ENCODE measurements at regions not wholly inside any gene's neighbourhood (a gene's known extent, or its start where the extent isn't known, plus 50 kb on each side); places are given as distances from the start of the nearest gene placed in this dataset.
A peak's percentile ranks its signal among the peaks of the same experiment; 100 is the strongest.

GRCh38 chr4:26033389-26033788, 119.4 kb downstream of the SMIM20 start:
- H3K9me3 Mint-ChIP-seq, result peaks cover 5% of the 10 kb centered on the region
- DNase-seq (ENCODE audit: low spot score), result no peak
- H3K4me1 Mint-ChIP-seq (ENCODE audit: low read depth), result peaks cover 39% of the 10 kb centered on the region
- H3K27ac Mint-ChIP-seq, result peak overlapping the region; percentile 21
- no peak overlapping the region for H3K4me3 Mint-ChIP-seq (ENCODE audit: low read depth)
- H3K27me3 Mint-ChIP-seq (ENCODE audit: low read depth), result no peaks in the 10 kb centered on the region
- peaks cover 5% of the 10 kb centered on the region for H3K36me3 Mint-ChIP-seq (ENCODE audit: low read depth)
- intact Hi-C loops (cut with micrococcal nuclease), result no loop called here

- H3K4me1 Mint-ChIP-seq (ENCODE audit: low read depth), result peaks cover 42% of the 10 kb centered on the region
- no peak for DNase-seq (ENCODE audit: low spot score)
- peaks cover 5% of the 10 kb centered on the region for H3K9me3 Mint-ChIP-seq
- H3K36me3 Mint-ChIP-seq (ENCODE audit: low read depth), result peaks cover 5% of the 10 kb centered on the region
- peak overlapping the region; percentile 31 for H3K27ac Mint-ChIP-seq
- intact Hi-C loops (cut with micrococcal nuclease), result loop anchor here (1.0 kb wide), 1 partner anchor 39 kb away; no protein-coding TSS in a partner anchor
- H3K4me3 Mint-ChIP-seq (ENCODE audit: low read depth), result no peak overlapping the region
- H3K27me3 Mint-ChIP-seq (ENCODE audit: low read depth), result no peaks in the 10 kb centered on the region
Measured at GRCh38 chr4:26034849-26035248, 120.8 kb downstream of the SMIM20 start.

- H3K27ac Mint-ChIP-seq, result no peak overlapping the region
- intact Hi-C loops (cut with micrococcal nuclease), result loop anchor here (1.0 kb wide), 1 partner anchor 38 kb away; no protein-coding TSS in a partner anchor
- H3K36me3 Mint-ChIP-seq (ENCODE audit: low read depth), result peaks cover 5% of the 10 kb centered on the region
- H3K9me3 Mint-ChIP-seq, result peaks cover 5% of the 10 kb centered on the region
- peaks cover 33% of the 10 kb centered on the region for H3K4me1 Mint-ChIP-seq (ENCODE audit: low read depth)
- no peak for DNase-seq (ENCODE audit: low spot score)
- no peak overlapping the region for H3K4me3 Mint-ChIP-seq (ENCODE audit: low read depth)
- no peaks in the 10 kb centered on the region for H3K27me3 Mint-ChIP-seq (ENCODE audit: low read depth)
Measured at GRCh38 chr4:26035921-26036320, 121.9 kb downstream of the SMIM20 start.

- Mint-ChIP-seq H3K27me3 (ENCODE audit: low read depth) (no peaks in the 10 kb centered on the region), H3K9me3 (no peaks in the 10 kb centered on the region), H3K4me1 (ENCODE audit: low read depth) (peaks cover 20% of the 10 kb centered on the region), H3K4me3 (ENCODE audit: low read depth) (no peak overlapping the region), H3K36me3 (ENCODE audit: low read depth) (no peaks in the 10 kb centered on the region), H3K27ac (no peak overlapping the region)
- intact Hi-C loops (cut with micrococcal nuclease), result no loop called here
- no peak for DNase-seq (ENCODE audit: low spot score)
Measured at GRCh38 chr4:26039639-26040359, 125.8 kb downstream of the SMIM20 start.

- Mint-ChIP-seq H3K27me3 (ENCODE audit: low read depth) (no peaks in the 10 kb centered on the region), H3K36me3 (ENCODE audit: low read depth) (no peaks in the 10 kb centered on the region), H3K9me3 (no peaks in the 10 kb centered on the region), H3K27ac (no peak overlapping the region), H3K4me1 (ENCODE audit: low read depth) (peaks cover 9% of the 10 kb centered on the region), H3K4me3 (ENCODE audit: low read depth) (no peak overlapping the region)
- DNase-seq (ENCODE audit: low spot score), result no peak
- intact Hi-C loops (cut with micrococcal nuclease), result no loop called here
Measured at GRCh38 chr4:26044524-26044923, 130.5 kb downstream of the SMIM20 start.

- H3K27me3 Mint-ChIP-seq (ENCODE audit: low read depth), result no peaks in the 10 kb centered on the region
Measured at GRCh38 chr4:26044983-26045382, 131.0 kb downstream of the SMIM20 start.

GRCh38 chr4:26047795-26048194, 133.8 kb downstream of the SMIM20 start:
- Mint-ChIP-seq H3K27me3 (ENCODE audit: low read depth) (no peaks in the 10 kb centered on the region), H3K27ac (no peak overlapping the region), H3K36me3 (ENCODE audit: low read depth) (no peaks in the 10 kb centered on the region), H3K4me1 (ENCODE audit: low read depth) (peaks cover 9% of the 10 kb centered on the region), H3K9me3 (no peaks in the 10 kb centered on the region), H3K4me3 (ENCODE audit: low read depth) (no peak overlapping the region)
- DNase-seq (ENCODE audit: low spot score), result no peak
- intact Hi-C loops (cut with micrococcal nuclease), result no loop called here

More at GRCh38 chr4:26044983-26045382, 131.0 kb downstream of the SMIM20 start:
- Mint-ChIP-seq H3K27ac (no peak overlapping the region), H3K4me3 (ENCODE audit: low read depth) (no peak overlapping the region), H3K9me3 (no peaks in the 10 kb centered on the region), H3K4me1 (ENCODE audit: low read depth) (peaks cover 9% of the 10 kb centered on the region), H3K36me3 (ENCODE audit: low read depth) (no peaks in the 10 kb centered on the region)
- intact Hi-C loops (cut with micrococcal nuclease), result no loop called here
- no peak for DNase-seq (ENCODE audit: low spot score)

- H3K27me3 Mint-ChIP-seq (ENCODE audit: low read depth), result no peaks in the 10 kb centered on the region
- H3K27ac Mint-ChIP-seq, result no peak overlapping the region
- H3K9me3 Mint-ChIP-seq, result no peaks in the 10 kb centered on the region
- H3K4me3 Mint-ChIP-seq (ENCODE audit: low read depth), result no peak overlapping the region
- peaks cover 15% of the 10 kb centered on the region for H3K4me1 Mint-ChIP-seq (ENCODE audit: low read depth)
- intact Hi-C loops (cut with micrococcal nuclease), result no loop called here
- DNase-seq (ENCODE audit: low spot score), result no peak
- H3K36me3 Mint-ChIP-seq (ENCODE audit: low read depth), result no peaks in the 10 kb centered on the region
Measured at GRCh38 chr4:26048378-26048882, 134.4 kb downstream of the SMIM20 start.

GRCh38 chr4:26048950-26049349, 134.9 kb downstream of the SMIM20 start:
- H3K27me3 Mint-ChIP-seq (ENCODE audit: low read depth), result no peaks in the 10 kb centered on the region
- H3K4me1 Mint-ChIP-seq (ENCODE audit: low read depth), result peaks cover 15% of the 10 kb centered on the region
- no peaks in the 10 kb centered on the region for H3K9me3 Mint-ChIP-seq
- intact Hi-C loops (cut with micrococcal nuclease), result no loop called here
- no peaks in the 10 kb centered on the region for H3K36me3 Mint-ChIP-seq (ENCODE audit: low read depth)
- no peak overlapping the region for H3K4me3 Mint-ChIP-seq (ENCODE audit: low read depth)
- no peak for DNase-seq (ENCODE audit: low spot score)
- H3K27ac Mint-ChIP-seq, result no peak overlapping the region

GRCh38 chr4:26049447-26049846, 135.4 kb downstream of the SMIM20 start:
- Mint-ChIP-seq H3K36me3 (ENCODE audit: low read depth) (no peaks in the 10 kb centered on the region), H3K4me3 (ENCODE audit: low read depth) (no peak overlapping the region), H3K27me3 (ENCODE audit: low read depth) (no peaks in the 10 kb centered on the region)

GRCh38 chr4:26050212-26050643, 136.2 kb downstream of the SMIM20 start:
- peaks cover 11% of the 10 kb centered on the region for H3K4me1 Mint-ChIP-seq (ENCODE audit: low read depth)
- intact Hi-C loops (cut with micrococcal nuclease), result no loop called here
- H3K27me3 Mint-ChIP-seq (ENCODE audit: low read depth), result no peaks in the 10 kb centered on the region
- H3K27ac Mint-ChIP-seq, result no peak overlapping the region
- no peak overlapping the region for H3K4me3 Mint-ChIP-seq (ENCODE audit: low read depth)
- no peak for DNase-seq (ENCODE audit: low spot score)
- no peaks in the 10 kb centered on the region for H3K36me3 Mint-ChIP-seq (ENCODE audit: low read depth)
- no peaks in the 10 kb centered on the region for H3K9me3 Mint-ChIP-seq

More at GRCh38 chr4:26049447-26049846, 135.4 kb downstream of the SMIM20 start:
- DNase-seq (ENCODE audit: low spot score), result no peak
- no peaks in the 10 kb centered on the region for H3K9me3 Mint-ChIP-seq
- H3K4me1 Mint-ChIP-seq (ENCODE audit: low read depth), result peaks cover 11% of the 10 kb centered on the region
- intact Hi-C loops (cut with micrococcal nuclease), result no loop called here
- H3K27ac Mint-ChIP-seq, result no peak overlapping the region

- Mint-ChIP-seq H3K4me3 (ENCODE audit: low read depth) (no peak overlapping the region), H3K4me1 (ENCODE audit: low read depth) (peaks cover 11% of the 10 kb centered on the region), H3K27ac (no peak overlapping the region), H3K36me3 (ENCODE audit: low read depth) (no peaks in the 10 kb centered on the region), H3K27me3 (ENCODE audit: low read depth) (no peaks in the 10 kb centered on the region), H3K9me3 (no peaks in the 10 kb centered on the region)
- intact Hi-C loops (cut with micrococcal nuclease), result no loop called here
- no peak for DNase-seq (ENCODE audit: low spot score)
Measured at GRCh38 chr4:26050671-26051070, 136.7 kb downstream of the SMIM20 start.

GRCh38 chr4:26051240-26051639, 137.2 kb downstream of the SMIM20 start:
- no peaks in the 10 kb centered on the region for H3K27me3 Mint-ChIP-seq (ENCODE audit: low read depth)
- H3K27ac Mint-ChIP-seq, result no peak overlapping the region

More at GRCh38 chr4:26051240-26051639, 137.2 kb downstream of the SMIM20 start:
- intact Hi-C loops (cut with micrococcal nuclease), result no loop called here
- no peak for DNase-seq (ENCODE audit: low spot score)
- no peaks in the 10 kb centered on the region for H3K36me3 Mint-ChIP-seq (ENCODE audit: low read depth)
- peaks cover 13% of the 10 kb centered on the region for H3K4me1 Mint-ChIP-seq (ENCODE audit: low read depth)
- H3K4me3 Mint-ChIP-seq (ENCODE audit: low read depth), result no peak overlapping the region
- no peaks in the 10 kb centered on the region for H3K9me3 Mint-ChIP-seq
